ENCODE measurements at regions not wholly inside any gene's neighbourhood (a gene's known extent, or its start where the extent isn't known, plus 50 kb on each side); places are given as distances from the start of the nearest gene placed in this dataset.

- ChIA-PET CTCF (ENCODE audit: low intra/inter-chr PET ratio, low total read pairs) (no interaction called here), POLR2A (no interaction called here)
- Histone ChIP-seq H3K9ac (ENCODE audit: insufficient read depth, low read depth, low read length) (no peak overlapping the region), H3K4me3 (replicated peaks in 1 of 3; ENCODE audit: insufficient read depth in 1 of 3, low read depth in 2 of 3, low read length in 3 of 3) (no peak overlapping the region), H3K27me3 (ENCODE audit: control insufficient read depth in 1 of 2, insufficient read depth in 2 of 2, low read length in 2 of 2) (no peaks in the 10 kb centered on the region), H3K27ac (ENCODE audit: extremely low read length, insufficient read depth, low read length) (no peak overlapping the region), H3K4me1 (ENCODE audit: insufficient read depth, low read length) (peaks cover 54% of the 10 kb centered on the region), H4K20me1 (ENCODE audit: insufficient read depth, low read length) (no peaks in the 10 kb centered on the region), H3K9me3 (ENCODE audit: low read length) (no peaks in the 10 kb centered on the region), H3K79me2 (ENCODE audit: insufficient read depth, low read length) (no peaks in the 10 kb centered on the region), H3K36me3 (replicated peaks in 1 of 2; ENCODE audit: control insufficient read depth in 1 of 2, insufficient read depth in 2 of 2, low read length in 2 of 2) (no peaks in the 10 kb centered on the region), H2AFZ (ENCODE audit: low read length) (no peak overlapping the region), H3K4me2 (ENCODE audit: low read depth, low read length) (no peak overlapping the region)
- ATAC-seq: no peak
- intact Hi-C loops (cut with micrococcal nuclease; ENCODE audit: unreplicated experiment): no loop called here
- WGBS (ENCODE audit: low lambda C conversion rate): 63% methylated on average over 2 of the region's 2 CpGs
- no peak for FAIRE-seq
- BruUV-seq (replicated peaks): no TSS peak
- DNase-seq (ENCODE audit: low spot score): no peak
- TF ChIP-seq ZNF639 (CRISPR knock-in tag; conservative IDR thresholded peaks at IDR 0.05): no peak
- TF ChIP-seq ZNF841 (CRISPR knock-in tag; IDR thresholded peaks at IDR 0.05; ENCODE audit: borderline replicate concordance): no peak
- TF ChIP-seq PRDM10 (CRISPR knock-in tag; IDR thresholded peaks at IDR 0.05; ENCODE audit: low read depth): no peak
- in situ Hi-C loops (cut with HindIII; ENCODE audit: extremely low pct_ligation_motif_present, low pct_unique_long_range_greater_than_20kb): no loop called here
Measured at GRCh38 chr12:107488666-107489065, 196.9 kb upstream of the PWP1 start.

GRCh38 chr12:107490010-107490409 lies 195.6 kb upstream of the PWP1 start:
- intact Hi-C loops (cut with micrococcal nuclease; ENCODE audit: unreplicated experiment): no loop called here
- DNase-seq (ENCODE audit: low spot score) (no peak), FAIRE-seq (no peak), ATAC-seq (no peak)
- CTCF ChIA-PET (ENCODE audit: low intra/inter-chr PET ratio, low total read pairs): no interaction called here
- Histone ChIP-seq H3K36me3 (replicated peaks in 1 of 2; ENCODE audit: control insufficient read depth in 1 of 2, insufficient read depth in 2 of 2, low read length in 2 of 2) (no peaks in the 10 kb centered on the region), H3K79me2 (ENCODE audit: insufficient read depth, low read length) (no peaks in the 10 kb centered on the region), H3K27me3 (ENCODE audit: control insufficient read depth in 1 of 2, insufficient read depth in 2 of 2, low read length in 2 of 2) (no peaks in the 10 kb centered on the region), H4K20me1 (ENCODE audit: insufficient read depth, low read length) (no peaks in the 10 kb centered on the region), H3K4me2 (ENCODE audit: low read depth, low read length) (no peak overlapping the region), H3K9ac (ENCODE audit: insufficient read depth, low read depth, low read length) (no peak overlapping the region), H3K4me3 (replicated peaks in 1 of 3; ENCODE audit: insufficient read depth in 1 of 3, low read depth in 2 of 3, low read length in 3 of 3) (no peak overlapping the region), H3K9me3 (ENCODE audit: low read length) (no peaks in the 10 kb centered on the region), H3K4me1 (ENCODE audit: insufficient read depth, low read length) (peaks cover 48% of the 10 kb centered on the region), H2AFZ (ENCODE audit: low read length) (no peak overlapping the region), H3K27ac (ENCODE audit: extremely low read length, insufficient read depth, low read length) (no peak overlapping the region)
- no CpG with 5 or more reads among the region's 3 CpGs for WGBS (ENCODE audit: low lambda C conversion rate)
- in situ Hi-C loops (cut with HindIII; ENCODE audit: extremely low pct_ligation_motif_present, low pct_unique_long_range_greater_than_20kb): no loop called here
- POLR2A ChIA-PET: no interaction called here
- no TSS peak for BruUV-seq (replicated peaks)
- TF ChIP-seq ZSCAN5A (CRISPR knock-in tag; IDR thresholded peaks at IDR 0.05; ENCODE audit: borderline replicate concordance) (no peak), MTERF4 (CRISPR knock-in tag; IDR thresholded peaks at IDR 0.05) (no peak), RFX5 (IDR thresholded peaks at IDR 0.05; ENCODE audit: low read depth, low read length) (no peak), ZNF496 (CRISPR knock-in tag; IDR thresholded peaks at IDR 0.05; ENCODE audit: insufficient replicate concordance) (no peak), HDAC6 (IDR thresholded peaks at IDR 0.05; ENCODE audit: low read depth, low read length) (no peak), SRSF1 (optimal IDR thresholded peaks at IDR 0.05; ENCODE audit: low read depth, low read length) (no peak), KDM1A (CRISPR knock-in tag; IDR thresholded peaks at IDR 0.05) (no peak), FOXC1 (CRISPR knock-in tag; IDR thresholded peaks at IDR 0.05; ENCODE audit: borderline replicate concordance) (no peak)
